ENCODE measurements at regions not wholly inside any gene's neighbourhood (a gene's known extent, or its start where the extent isn't known, plus 50 kb on each side); places are given as distances from the start of the nearest gene placed in this dataset.

DNA sequence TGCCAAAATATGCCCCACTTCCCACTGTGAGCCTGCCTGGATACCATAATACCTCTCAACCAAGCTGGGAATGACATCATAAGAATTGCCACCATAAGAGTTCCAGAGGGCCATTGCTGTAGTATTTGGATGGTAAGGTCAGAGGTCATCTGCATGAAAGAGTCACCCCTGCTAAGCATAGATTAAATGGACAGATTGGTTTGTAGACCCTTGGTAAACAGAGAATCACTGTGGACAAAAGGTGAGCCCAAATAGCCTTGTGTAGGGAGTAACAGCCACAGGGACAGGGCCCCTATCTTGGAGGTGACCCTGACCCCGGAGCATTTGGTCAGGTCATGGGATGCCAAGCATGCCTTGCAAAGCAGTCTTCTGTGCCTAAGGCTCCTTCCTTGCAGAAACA, 129.7 kb downstream of the GPAM start:
- TF ChIP-seq CTCF (conservative IDR thresholded peaks at IDR 0.05; ENCODE audit: low read depth, low read length) (no peak), SMC3 (IDR thresholded peaks at IDR 0.05; ENCODE audit: low read depth, low read length) (no peak), CHD1 (IDR thresholded peaks at IDR 0.05; ENCODE audit: low read depth, low read length) (no peak), POLR2A (IDR thresholded peaks at IDR 0.05; ENCODE audit: low read depth, low read length) (no peak)
- TF ChIP-seq, protein P1, sequence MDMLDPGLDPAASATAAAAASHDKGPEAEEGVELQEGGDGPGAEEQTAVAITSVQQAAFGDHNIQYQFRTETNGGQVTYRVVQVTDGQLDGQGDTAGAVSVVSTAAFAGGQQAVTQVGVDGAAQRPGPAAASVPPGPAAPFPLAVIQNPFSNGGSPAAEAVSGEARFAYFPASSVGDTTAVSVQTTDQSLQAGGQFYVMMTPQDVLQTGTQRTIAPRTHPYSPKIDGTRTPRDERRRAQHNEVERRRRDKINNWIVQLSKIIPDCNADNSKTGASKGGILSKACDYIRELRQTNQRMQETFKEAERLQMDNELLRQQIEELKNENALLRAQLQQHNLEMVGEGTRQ (IDR thresholded peaks at IDR 0.05; ENCODE audit: low read depth, low read length), result no peak
